Neural cell (in vitro differentiated cells): ENCODE measurements at regions not wholly inside any gene's neighbourhood (a gene's known extent, or its start where the extent isn't known, plus 50 kb on each side); places are given as distances from the start of the nearest gene placed in this dataset.

Source experiments
- H2AFZ ChIP-seq: fragments of 200-600, 300-800 bp; sonication (generic), shearing (Covaris generic); 2 replicates; pipeline ENCODE4 v1.6.0; 2014; ENCODE audit warnings: low read depth, mild to moderate bottlenecking, antibody characterized with exemption, low read length, moderate library complexity
- H3F3A ChIP-seq: fragments of 200-600 bp; shearing (Covaris generic); 2 replicates; pipeline ENCODE4 v1.6.1; 2016; ENCODE audit warnings: mild to moderate bottlenecking, moderate library complexity, mixed read lengths, antibody characterized with exemption, low read length; ENCODE audit not compliant: insufficient read depth, poor library complexity, severe bottlenecking
- H3K27ac ChIP-seq: fragments of 200-600, 300-800 bp; sonication (generic), shearing (Covaris generic); 2 replicates; pipeline ENCODE4 v1.5.1; 2014; ENCODE audit warnings: mild to moderate bottlenecking, low read length, moderate library complexity
- H3K27me3 ChIP-seq: fragments of 300-800, 200-600 bp; sonication (generic), shearing (Covaris generic); 2 replicates; pipeline ENCODE4 v1.6.0; 2014; ENCODE audit warnings: mild to moderate bottlenecking, low read depth, low read length, moderate library complexity; ENCODE audit not compliant: insufficient read depth
- H3K36me3 ChIP-seq: fragments of 300-800, 200-600 bp; sonication (generic), shearing (Covaris generic); 2 replicates; pipeline ENCODE4 v1.5.1; 2014; ENCODE audit warnings: mild to moderate bottlenecking, antibody characterized with exemption, low read length, moderate library complexity; ENCODE audit not compliant: insufficient read depth
- H3K4me2 ChIP-seq: fragments of 300-800, 200-600 bp; sonication (generic), shearing (Covaris generic); 2 replicates; pipeline ENCODE4 v1.6.0; 2014; ENCODE audit warnings: mild to moderate bottlenecking, low read length
- H3K4me3 ChIP-seq: fragments of 300-800, 200-600 bp; sonication (generic), shearing (Covaris generic); 2 replicates; pipeline ENCODE4 v1.5.1; 2014; ENCODE audit warnings: mild to moderate bottlenecking, low read length, moderate library complexity
- H3K79me2 ChIP-seq: fragments of 200-600 bp; shearing (Covaris generic); replicated peaks from 2 replicates; pipeline ENCODE4 v1.6.0; 2014; ENCODE audit warnings: mild to moderate bottlenecking, low read length, moderate library complexity; ENCODE audit not compliant: insufficient read depth
- H3K9ac ChIP-seq: fragments of 300-800, 200-600 bp; sonication (generic), shearing (Covaris generic); 2 replicates; pipeline ENCODE4 v1.6.1; 2016; ENCODE audit warnings: mild to moderate bottlenecking, low read length, mixed read lengths
- H3K9me2 ChIP-seq: fragments of 200-600 bp; shearing (Covaris generic); 2 replicates; pipeline ENCODE4 v1.6.1; 2016; ENCODE audit warnings: mild to moderate bottlenecking, low read length, mixed read lengths; ENCODE audit not compliant: insufficient read depth
- H3K9me3 ChIP-seq: fragments of 200-600, 300-800 bp; sonication (generic), shearing (Covaris generic); 2 replicates; pipeline ENCODE4 v1.6.1; 2016; ENCODE audit warnings: mild to moderate bottlenecking, mixed run types, low read length, moderate library complexity, mixed read lengths
- H4K20me1 ChIP-seq: fragments of 200-600 bp; shearing (Covaris generic); 2 replicates; pipeline ENCODE4 v1.6.1; 2016; ENCODE audit warnings: mild to moderate bottlenecking, mixed run types; ENCODE audit not compliant: insufficient read depth
- EP300 ChIP-seq: fragments of 450-650 bp; conservative IDR thresholded peaks from 2 replicates; pipeline ENCODE4 v1.6.1; 2014; ENCODE audit warnings: antibody characterized with exemption, mild to moderate bottlenecking, moderate library complexity; ENCODE audit not compliant: poor library complexity, severe bottlenecking
- EZH2 ChIP-seq: fragments of 200-600, 300-800 bp; shearing (Covaris generic), sonication (generic); IDR thresholded peaks from 2 replicates; pipeline ENCODE4 v1.6.1; 2014; ENCODE audit warnings: antibody characterized with exemption, low read length, borderline replicate concordance, mild to moderate bottlenecking; ENCODE audit not compliant: insufficient read depth, poor library complexity, severe bottlenecking
- MXI1 ChIP-seq: fragments of 450-650 bp; conservative IDR thresholded peaks from 2 replicates; pipeline ENCODE4 v1.6.1; 2014; ENCODE audit warnings: antibody characterized with exemption, mild to moderate bottlenecking; ENCODE audit not compliant: poor library complexity, severe bottlenecking
- POLR2AphosphoS5 ChIP-seq: IDR thresholded peaks from 2 replicates; pipeline ENCODE4 v1.6.1; 2012
- RAD21 ChIP-seq: fragments of 450-650 bp; conservative IDR thresholded peaks from 2 replicates; pipeline ENCODE4 v1.6.1; 2014; ENCODE audit warnings: antibody characterized with exemption, mild to moderate bottlenecking, moderate library complexity
- SMC3 ChIP-seq: fragments of 450-650 bp; conservative IDR thresholded peaks from 2 replicates; pipeline ENCODE4 v1.6.1; 2014; ENCODE audit warnings: antibody characterized with exemption, mild to moderate bottlenecking, moderate library complexity; ENCODE audit not compliant: poor library complexity
- TAF1 ChIP-seq: IDR thresholded peaks from 2 replicates; pipeline ENCODE4 v1.6.1; 2012; ENCODE audit warnings: low read depth
- TF ChIP-seq, protein P1 (sequence below): fragments of 450-650 bp; IDR thresholded peaks from 2 replicates; pipeline ENCODE4 v1.5.1; 2014; ENCODE audit warnings: antibody characterized with exemption, mild to moderate bottlenecking, moderate library complexity; ENCODE audit not compliant: poor library complexity, severe bottlenecking
- TF ChIP-seq, protein P2 (sequence below): IDR thresholded peaks from 2 replicates; pipeline ENCODE4 v1.6.1; 2012; ENCODE audit warnings: borderline replicate concordance

DNA sequence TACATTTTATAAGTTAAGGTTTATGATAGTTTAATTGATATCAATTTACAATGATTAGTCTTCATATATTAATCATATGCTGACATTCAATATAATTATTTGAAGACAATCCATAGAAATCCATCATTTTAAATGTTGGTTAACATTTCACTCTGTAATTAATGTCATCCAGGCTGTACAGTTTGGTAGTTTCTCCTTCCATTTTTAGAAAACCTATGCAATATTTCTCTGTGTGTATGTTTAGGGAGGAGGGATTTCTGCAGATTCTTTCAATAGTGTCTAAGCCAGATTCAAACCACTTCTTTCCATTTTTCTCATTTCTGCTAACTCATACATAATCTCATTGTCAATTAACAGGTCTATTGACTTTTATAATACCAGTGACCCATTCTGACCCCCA, 1159.0 kb upstream of the ATXN8OS start:
- Histone ChIP-seq H3K4me2 (no peak overlapping the region), H3K9me2 (no peaks in the 10 kb centered on the region), H3K36me3 (no peaks in the 10 kb centered on the region), H3K9ac (no peak overlapping the region), H4K20me1 (no peaks in the 10 kb centered on the region), H3K27ac (no peak overlapping the region), H3F3A (no peaks in the 10 kb centered on the region), H3K79me2 (no peaks in the 10 kb centered on the region), H3K9me3 (no peaks in the 10 kb centered on the region), H3K27me3 (no peaks in the 10 kb centered on the region), H2AFZ (no peak overlapping the region), H3K4me3 (no peak overlapping the region)
- no peak for TF ChIP-seq TAF1
- TF ChIP-seq SMC3, result no peak
- TF ChIP-seq, protein P1, sequence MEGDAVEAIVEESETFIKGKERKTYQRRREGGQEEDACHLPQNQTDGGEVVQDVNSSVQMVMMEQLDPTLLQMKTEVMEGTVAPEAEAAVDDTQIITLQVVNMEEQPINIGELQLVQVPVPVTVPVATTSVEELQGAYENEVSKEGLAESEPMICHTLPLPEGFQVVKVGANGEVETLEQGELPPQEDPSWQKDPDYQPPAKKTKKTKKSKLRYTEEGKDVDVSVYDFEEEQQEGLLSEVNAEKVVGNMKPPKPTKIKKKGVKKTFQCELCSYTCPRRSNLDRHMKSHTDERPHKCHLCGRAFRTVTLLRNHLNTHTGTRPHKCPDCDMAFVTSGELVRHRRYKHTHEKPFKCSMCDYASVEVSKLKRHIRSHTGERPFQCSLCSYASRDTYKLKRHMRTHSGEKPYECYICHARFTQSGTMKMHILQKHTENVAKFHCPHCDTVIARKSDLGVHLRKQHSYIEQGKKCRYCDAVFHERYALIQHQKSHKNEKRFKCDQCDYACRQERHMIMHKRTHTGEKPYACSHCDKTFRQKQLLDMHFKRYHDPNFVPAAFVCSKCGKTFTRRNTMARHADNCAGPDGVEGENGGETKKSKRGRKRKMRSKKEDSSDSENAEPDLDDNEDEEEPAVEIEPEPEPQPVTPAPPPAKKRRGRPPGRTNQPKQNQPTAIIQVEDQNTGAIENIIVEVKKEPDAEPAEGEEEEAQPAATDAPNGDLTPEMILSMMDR, result no peak
- no peak for TF ChIP-seq MXI1
- TF ChIP-seq EZH2, result no peak
- no peak for TF ChIP-seq RAD21
- TF ChIP-seq POLR2AphosphoS5, result no peak
- TF ChIP-seq, protein P2, sequence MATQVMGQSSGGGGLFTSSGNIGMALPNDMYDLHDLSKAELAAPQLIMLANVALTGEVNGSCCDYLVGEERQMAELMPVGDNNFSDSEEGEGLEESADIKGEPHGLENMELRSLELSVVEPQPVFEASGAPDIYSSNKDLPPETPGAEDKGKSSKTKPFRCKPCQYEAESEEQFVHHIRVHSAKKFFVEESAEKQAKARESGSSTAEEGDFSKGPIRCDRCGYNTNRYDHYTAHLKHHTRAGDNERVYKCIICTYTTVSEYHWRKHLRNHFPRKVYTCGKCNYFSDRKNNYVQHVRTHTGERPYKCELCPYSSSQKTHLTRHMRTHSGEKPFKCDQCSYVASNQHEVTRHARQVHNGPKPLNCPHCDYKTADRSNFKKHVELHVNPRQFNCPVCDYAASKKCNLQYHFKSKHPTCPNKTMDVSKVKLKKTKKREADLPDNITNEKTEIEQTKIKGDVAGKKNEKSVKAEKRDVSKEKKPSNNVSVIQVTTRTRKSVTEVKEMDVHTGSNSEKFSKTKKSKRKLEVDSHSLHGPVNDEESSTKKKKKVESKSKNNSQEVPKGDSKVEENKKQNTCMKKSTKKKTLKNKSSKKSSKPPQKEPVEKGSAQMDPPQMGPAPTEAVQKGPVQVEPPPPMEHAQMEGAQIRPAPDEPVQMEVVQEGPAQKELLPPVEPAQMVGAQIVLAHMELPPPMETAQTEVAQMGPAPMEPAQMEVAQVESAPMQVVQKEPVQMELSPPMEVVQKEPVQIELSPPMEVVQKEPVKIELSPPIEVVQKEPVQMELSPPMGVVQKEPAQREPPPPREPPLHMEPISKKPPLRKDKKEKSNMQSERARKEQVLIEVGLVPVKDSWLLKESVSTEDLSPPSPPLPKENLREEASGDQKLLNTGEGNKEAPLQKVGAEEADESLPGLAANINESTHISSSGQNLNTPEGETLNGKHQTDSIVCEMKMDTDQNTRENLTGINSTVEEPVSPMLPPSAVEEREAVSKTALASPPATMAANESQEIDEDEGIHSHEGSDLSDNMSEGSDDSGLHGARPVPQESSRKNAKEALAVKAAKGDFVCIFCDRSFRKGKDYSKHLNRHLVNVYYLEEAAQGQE, result no peak
- TF ChIP-seq EP300, result no peak

DNA sequence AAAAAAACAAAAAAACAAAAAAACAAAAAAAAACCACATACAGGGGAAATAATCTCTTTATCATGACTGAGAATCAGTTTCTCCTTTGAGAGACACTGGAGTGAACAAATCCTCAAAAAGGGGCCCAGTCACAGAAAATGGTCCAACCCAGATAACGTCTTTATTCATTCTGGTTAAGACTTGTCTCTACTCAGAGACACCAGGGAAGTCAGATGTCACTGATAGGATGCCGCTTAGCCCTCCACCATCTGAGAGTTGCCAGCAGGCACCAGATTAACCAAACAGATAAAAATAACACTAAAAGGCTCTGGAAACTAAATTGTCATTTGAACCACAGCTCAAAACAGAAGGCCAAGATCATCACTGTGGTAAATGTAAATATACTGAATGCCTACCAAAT, 1163.4 kb upstream of the ATXN8OS start:
- Histone ChIP-seq H3K9me3 (no peaks in the 10 kb centered on the region), H3F3A (no peaks in the 10 kb centered on the region), H3K27me3 (no peaks in the 10 kb centered on the region), H2AFZ (no peak overlapping the region), H3K36me3 (no peaks in the 10 kb centered on the region), H3K27ac (no peak overlapping the region), H3K4me3 (no peak overlapping the region), H4K20me1 (no peaks in the 10 kb centered on the region), H3K79me2 (no peaks in the 10 kb centered on the region), H3K9ac (no peak overlapping the region), H3K4me2 (no peak overlapping the region), H3K9me2 (no peaks in the 10 kb centered on the region)
- no peak for TF ChIP-seq MXI1
- TF ChIP-seq TAF1, result no peak
- TF ChIP-seq, protein P2, result no peak
- TF ChIP-seq, protein P1, result no peak
- no peak for TF ChIP-seq EZH2
- TF ChIP-seq SMC3, result no peak
- no peak for TF ChIP-seq RAD21
- no peak for TF ChIP-seq POLR2AphosphoS5
